ENCODE measurements at regions not wholly inside any gene's neighbourhood (a gene's known extent, or its start where the extent isn't known, plus 50 kb on each side); places are given as distances from the start of the nearest gene placed in this dataset.

DNA sequence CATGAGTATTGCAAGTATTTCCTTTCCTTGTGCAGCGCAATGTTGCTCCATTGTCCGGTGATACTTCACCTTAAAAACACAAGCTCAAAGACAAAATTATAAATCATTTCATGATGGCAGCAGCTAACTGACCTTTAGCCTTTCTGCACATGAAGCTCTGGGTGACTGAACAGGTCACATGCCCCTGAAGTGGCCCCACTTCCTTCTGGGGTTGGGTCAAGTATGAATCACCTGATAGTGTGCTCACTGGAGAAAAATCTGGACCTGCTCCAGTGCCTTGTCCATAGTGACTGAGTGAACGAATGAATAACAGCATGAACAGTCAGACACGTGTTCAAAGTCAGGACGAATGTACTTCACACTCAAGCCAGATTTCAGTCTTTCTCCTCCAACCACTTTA is 658.9 kb downstream of the NPHP4 start:
- no peak for DNase-seq

DNA sequence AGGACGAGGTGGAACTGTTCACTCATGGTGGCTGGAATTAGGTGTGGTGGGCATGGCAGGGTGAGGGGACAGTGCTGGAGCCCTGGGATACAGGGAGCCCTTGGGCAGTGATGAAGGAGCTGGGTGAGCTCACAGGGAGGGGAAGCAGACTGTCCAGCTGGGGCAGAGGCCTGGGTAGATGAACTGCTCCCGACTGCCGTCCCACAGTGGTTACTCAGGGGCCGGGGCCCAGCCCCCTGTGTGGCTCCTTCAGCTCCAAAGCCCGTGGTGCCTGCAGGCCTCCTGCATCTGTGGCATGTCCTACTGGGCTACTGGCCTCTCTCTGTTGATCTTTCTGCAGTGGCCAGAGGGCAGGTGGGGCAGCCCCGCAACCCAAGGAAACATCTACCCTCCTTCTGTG is 661.1 kb downstream of the NPHP4 start:
- no peak for DNase-seq

DNA sequence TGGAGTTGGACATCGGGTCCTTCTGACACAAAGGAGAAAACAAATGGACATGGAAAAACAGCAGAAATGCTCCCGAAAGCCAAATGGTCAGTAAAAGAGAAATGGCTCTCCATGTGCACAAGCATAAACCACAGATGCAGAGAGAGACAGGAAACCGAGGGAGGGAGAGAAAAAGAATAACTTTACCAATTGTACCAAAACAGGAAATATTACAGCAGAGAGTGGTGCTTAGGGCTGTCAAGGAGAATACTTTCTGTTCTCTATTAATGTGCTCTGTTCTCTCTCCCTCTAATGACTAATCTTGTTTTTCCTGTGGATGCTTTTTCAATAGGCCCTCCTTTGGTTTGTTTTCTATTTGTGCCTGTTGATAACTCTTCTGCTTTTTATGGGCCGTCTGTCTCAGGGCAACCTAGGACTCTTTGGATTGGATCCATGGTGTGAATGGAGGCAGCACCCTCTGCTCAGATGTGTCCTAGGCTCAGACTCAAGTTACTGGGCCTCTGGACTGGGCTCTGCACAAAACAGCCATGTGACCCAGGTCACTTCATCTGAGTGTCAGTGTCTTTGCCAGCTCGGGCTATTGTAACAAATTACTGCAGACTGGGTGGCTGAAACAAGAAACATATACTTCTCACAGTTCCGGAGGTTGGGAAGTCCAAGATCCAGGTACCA is 663.0 kb downstream of the NPHP4 start:
- DNase-seq = no peak

DNA sequence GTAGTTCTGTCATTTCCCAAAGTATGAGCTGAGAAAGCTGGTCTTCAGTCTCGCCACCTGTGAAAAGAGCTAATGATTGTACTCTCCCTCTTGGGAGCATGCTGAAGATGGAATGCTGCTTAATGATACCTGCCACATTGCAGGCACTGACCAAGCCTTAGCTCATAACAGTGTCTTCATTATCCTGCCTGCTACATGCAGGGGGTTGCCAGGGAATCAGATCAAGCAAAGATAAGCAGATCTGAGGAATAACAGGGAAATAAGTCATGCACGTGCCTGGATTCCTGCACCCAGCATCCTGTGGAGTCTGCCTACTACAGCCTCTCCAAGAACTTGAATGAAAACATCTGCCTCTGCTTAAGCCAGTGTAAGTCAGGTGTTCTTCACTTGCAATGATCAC is 667.3 kb downstream of the NPHP4 start:
- no peak for DNase-seq

DNA sequence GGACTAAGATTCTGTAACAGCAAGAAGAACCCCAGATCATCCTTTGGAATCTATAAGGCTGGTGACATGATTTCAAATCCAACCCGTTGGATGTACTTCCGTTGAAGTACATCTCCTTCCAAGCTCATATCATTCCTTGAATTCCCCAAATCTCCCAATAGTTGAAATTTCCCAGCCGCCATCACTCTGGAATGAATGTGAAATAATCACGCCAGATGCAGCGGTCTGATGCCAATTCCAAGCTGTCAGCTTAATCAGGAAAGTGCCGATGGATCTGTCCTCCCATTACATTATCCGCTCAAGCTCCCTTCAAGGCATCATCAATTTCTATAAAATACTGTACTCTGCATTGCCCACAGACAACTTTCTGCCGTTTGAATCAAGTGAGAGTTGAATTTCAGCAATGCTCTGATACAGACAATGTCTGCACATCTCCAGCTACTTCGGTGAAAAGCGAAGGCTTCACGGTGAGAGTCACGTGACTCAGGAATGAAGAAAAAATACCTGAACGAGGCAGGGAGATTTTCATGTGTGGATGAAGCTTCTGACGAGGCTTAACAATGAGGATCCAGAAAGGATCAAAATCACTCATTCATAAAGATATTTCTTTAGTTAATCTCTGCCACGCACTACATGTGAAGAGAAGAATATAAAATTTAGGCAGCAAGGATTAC is 663.9 kb downstream of the AJAP1 start:
- DNase-seq = no peak

DNA sequence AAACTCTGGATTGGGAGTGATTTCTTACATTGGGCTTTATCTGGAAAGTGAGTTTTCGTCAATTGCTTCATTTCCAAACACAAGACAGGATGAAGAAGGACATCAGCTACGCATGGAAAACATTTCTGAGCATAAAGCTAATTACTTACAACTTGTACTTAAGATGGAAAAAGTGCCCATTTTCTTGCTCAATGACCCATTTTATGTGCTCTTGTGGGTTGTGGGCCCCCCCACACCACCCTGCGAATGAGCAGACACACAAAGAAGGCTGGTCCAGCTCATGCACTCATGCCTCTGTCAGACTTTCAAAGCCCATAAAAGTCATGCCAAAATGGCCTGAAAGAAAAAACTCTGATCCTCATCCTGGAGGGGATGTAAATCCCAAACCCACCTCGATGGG is 663.0 kb downstream of the AJAP1 start:
- DNase-seq = no peak

DNA sequence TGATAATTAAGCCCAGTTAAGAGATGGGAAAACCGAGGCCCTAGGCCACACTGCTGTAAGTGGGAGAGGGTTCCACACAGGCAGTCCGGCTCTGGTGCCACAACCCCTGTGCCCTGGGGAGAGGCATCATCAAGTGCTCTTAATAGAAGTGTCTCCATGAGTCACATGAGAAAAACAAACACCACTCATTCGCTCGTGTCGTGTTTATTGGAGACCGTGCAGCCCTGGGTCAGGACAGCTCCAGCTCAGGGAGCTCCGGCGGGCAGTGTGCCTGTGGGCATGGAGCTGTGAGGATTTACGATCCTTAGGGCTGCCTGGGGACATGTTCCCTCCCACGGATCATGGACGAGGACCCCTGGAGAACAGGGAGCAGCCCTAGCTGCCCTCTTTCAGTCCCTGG is 658.5 kb downstream of the AJAP1 start:
- peak; percentile 18 for DNase-seq

DNA sequence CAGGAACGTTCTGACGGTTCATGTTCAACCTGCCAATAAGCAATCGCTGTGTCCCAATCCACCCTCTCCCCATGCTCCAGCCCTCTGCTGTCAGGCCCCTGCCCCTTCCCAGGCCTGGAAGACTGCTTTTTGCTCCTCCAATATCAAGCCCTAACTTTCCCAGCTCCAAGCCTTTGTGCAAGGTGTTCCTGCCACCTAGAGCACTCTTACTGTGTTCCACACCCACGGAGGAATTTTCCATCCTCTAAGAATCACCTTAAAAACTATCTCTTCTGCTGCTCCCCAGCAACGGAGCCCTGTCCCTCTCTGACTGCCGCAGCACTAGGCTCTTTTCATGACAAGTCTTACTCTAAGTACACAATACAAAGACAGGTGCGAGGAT is 657.9 kb downstream of the AJAP1 start:
- DNase-seq = no peak

DNA sequence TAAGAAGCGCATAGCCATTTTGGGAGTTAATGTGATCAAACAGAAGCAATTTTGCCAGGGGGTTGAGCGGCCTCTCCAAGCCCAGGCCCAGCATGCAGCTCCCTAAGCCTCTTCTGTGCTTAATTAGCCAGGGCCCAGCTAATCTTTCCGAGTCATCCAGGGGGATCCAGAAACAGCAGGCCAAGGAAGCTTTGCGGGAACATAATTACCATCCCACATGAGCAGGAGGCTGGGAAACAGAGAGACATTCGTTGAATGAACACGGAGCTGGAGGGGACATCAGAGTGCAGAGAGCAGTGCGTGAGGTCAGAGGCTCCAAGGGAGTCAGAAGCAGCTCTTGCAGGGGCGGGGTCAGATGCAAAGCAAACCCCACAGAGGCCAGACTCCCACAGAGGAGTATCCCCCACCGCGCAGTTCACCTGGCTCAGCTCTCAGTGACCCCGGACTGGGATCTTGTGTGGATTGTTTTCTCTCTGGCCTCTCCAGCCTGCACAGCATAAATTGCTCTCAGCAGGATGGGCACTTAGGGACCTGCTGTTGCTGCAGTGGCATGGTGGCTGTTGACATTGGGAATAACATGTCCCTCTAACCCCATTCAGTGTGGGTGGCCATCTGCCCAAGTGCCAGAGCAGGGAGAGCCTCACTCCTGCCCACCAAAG is 657.4 kb downstream of the AJAP1 start:
- DNase-seq = peak; percentile 15

DNA sequence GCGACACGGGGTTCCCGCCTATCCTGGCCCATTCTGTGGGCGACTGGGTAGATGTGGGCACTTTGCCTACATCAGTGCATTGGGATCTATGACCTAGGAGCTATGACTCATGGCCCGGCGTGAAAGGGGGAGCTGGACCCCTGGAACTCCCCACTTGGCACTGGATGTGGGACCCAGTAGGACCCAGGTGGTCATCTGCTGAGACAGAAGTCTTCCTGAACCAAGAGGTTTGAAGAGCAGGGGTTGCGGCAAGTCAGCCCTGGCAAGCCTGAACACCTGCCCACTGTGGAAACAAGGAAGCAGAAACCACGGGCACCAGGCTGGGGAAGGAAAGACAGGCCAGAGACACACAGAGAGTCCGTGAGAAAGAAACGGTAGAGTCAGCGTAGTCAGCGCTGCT is 656.7 kb downstream of the AJAP1 start:
- no peak for DNase-seq

DNA sequence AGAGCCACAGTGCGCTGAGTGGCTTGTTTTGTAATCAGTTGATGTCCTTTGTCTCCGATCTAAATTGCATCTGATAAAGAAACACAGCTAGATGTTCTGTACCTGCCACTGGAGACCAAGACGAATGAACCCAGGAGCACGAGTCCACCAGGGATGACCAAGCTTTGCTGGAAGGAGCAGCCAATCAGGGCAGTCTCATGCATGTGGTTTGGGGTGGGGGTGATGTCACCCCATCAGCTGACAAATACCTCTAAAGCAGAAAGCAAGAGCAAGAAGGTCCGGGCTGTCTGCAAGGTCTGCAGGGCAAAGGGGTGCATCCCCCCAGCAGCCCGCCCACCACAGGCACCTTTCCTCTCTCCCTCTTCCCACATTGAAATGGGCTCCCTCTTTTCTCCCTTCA is 653.8 kb downstream of the AJAP1 start:
- DNase-seq = no peak

DNA sequence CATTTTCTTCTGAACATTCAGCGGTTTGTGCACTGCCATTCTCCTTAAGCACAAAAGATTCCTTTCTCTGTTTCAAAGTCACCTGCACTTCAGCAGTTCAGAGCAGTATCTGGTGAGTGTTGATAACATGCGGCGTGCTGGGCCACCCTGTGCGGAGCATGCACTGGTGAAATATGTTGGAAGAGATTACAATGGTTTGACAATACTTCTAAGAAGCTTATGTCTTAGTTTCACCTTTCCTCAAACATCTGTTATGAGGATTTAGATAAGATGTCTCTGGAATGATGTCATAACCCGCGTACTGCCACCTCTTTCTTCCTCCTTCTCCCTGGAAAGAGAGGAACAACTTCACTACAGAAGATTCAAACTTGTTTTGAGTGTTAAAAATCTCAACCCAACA is 650.3 kb downstream of the AJAP1 start:
- DNase-seq = no peak

DNA sequence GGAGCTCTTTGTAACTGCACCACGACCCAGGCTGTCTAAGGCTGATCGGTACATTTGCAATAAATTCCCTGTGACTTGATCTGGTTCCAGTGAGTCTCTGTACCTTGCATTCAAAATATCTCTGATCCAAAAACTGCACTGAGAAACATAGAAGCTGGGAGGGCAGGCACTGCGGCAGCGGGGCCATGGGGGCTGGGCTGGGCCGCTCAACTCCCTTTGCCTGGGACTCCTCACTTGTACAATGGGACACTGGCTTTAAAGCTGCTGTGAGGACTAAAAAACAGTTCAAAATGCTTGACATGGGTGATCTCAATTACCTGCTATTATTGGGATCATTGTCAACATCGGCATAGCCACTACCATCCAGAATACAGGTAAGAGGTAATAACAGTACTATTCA is 644.0 kb downstream of the AJAP1 start:
- no peak for DNase-seq

DNA sequence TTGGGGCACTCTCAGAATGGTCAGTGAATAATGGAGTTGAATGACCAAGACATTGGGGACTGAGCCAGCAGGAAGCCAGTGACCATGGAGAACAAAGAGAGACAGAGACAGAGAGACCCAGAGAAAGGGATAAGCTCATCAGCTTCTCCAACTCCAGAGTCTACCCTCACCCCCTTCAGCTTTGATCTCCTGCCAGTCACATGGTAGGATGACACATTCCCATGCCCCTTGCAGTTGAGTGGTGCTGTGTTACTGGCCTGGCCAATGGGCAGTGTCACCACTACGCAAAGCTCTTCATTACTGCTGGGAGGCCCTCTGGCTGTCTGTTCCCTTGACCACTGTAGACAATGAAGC is 643.5 kb downstream of the AJAP1 start:
- DNase-seq = no peak

DNA sequence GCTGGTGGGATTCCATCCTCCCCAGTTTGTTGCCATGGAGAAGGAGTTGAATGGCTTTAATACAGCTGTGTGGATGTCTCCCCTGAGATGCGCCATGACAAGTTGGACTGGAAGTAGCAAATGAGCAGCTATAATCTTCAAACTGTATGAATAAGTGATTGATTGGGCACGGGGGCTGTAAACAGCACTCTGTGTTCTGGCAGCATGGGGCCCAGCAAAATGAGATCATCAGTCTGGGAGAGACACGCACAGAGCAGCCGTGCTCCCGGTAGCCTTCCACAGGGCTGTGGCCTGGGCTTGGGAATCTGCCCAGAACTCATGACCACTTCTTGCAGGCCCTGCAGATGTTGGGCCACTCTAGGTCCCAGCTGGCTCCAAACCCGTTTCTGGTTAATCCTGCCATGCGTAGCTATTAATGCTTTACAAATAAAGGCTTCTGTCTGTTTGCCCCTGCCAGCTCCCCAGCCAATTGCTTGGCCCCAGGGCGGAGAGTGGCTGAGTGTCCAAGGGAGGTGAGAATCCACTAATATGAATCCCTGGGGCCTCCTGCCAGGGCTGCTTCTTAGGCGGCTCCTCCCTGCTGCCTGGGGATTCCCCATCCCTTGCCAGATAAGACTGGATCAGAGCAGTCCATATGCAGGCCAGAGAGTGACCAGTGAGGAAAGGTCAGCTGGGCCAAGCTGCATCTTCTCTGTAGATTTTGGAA is 642.9 kb downstream of the AJAP1 start:
- no peak for DNase-seq

DNA sequence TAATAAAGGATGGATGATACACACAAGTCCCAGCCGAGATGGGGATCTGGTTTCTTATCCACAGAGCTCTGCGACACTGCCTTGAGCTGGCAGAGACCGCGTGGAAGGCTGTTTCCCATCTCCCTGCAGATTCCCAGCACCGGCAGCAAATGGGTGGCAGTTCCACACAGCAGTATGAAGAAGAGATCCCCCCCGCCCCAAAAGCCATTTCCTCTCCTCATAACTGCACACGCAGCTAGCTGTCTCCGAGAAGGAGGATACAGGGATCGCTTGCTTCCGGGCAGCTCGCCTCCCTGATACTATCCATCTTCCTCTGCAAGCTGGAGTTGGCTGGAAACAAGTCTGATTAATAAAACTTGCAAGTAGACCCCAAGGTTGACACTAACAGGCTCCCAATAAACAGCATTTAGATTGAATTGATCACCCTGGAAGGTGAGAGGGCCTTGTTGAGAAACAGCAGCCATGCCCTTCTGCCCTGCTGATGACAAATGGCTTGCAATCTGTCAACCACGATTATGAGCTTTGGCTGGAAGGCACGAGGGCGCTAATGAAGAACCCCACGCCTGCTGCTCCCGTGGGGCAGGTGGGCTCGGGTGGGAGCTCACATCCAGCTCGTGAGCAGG is 642.3 kb downstream of the AJAP1 start:
- no peak for DNase-seq

DNA sequence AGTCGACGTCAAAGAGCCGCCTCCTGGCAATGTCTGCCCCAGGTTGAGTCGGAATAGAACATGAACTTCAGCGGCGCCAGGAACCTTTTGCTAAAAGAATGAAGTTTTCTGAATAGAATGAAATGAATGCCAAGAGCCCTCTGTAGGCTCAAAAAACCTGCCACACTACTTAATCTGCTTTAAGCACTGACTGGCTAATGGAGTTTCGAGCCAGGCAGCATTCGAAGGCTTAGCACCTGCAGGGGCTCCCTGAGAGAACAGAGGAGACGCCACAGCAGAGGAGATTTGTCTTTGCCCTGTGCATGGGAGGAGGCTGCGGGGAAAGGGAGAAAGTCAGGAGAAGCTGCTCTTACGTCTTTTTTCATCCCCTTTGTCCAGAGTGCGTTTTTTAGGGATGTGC is 641.7 kb downstream of the AJAP1 start:
- no peak for DNase-seq

DNA sequence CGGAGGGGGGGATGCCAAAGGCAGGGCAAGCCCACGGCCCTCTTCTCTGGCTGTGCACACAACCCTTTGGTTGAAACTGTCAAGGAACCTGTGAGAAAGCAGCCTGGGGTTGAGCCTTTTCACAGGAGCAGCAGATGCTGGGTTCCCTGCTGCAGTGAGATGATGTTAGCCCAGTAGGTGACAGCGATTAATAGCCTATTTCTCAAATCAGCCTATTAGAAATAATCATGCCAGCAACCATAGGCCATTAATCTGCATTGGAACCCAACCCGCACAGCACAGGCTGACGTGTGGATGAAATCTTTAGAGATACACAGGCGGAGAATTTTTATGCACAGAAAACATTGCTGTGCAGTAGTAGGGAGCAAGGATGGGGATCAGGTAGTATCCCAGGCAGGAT is 637.5 kb downstream of the AJAP1 start:
- DNase-seq = no peak

DNA sequence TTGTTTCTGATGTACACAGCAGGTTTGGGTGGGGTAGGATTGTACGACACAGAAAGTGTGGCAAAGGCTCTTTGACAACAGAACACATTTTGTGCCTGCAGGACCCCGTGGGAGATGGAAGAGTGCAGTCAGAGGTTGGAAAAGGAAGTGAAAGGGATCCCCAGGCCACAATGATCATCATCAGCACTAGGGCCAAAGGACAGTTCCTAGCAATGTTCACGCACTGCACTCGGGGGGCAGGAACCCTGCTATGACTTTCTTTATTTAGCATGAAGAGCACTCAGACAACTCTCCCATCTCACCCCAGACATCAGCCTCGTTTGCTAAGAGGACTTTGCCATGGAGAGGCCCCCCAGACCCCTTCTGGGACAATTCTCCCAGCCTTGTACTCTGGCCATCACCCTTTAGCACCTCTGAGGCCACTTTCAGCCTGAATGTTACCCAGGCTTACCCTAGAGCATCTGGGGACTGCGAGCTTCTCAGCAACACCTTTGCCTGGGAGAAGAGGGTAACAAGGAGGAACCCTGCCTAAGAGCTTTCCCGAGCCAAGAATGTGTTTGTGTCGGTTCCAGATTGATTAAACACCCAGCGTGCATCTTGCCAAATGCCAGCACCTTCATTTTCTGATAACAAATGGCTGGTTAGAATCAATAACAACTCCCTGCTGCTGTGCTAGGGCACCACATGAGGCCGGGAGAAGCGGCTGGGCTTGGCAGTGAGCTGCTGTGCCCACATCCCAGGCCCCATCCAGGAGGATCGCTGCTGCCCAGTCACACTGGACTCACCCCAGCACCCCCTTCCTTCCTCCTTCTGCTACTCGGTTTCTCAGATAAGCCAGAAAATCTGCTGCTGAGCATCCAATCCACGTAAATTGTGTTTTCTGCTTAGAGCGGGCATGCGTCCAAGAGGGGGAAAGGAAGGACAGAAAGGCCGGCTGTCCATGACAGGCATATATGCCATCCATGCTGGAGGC is 633.1 kb downstream of the AJAP1 start:
- DNase-seq = no peak

DNA sequence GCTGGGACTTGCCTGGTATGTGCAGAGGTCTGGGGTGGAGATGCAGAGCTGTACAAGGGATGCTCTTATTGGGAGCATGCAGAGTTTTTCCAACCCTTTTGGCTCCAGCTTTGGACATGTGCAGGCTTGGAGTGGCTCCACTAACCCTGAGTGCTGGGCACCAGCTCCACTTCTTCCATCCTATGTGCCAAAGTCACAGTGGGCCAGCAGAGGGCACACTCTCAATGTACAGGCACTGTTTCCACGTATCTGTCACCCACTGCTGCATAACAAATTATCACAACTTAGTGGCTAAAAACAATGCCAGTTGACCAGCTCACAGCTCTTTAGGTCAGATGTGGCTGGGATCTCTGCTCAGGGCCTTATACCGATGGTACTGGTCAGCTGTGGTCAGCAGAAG is 631.8 kb downstream of the AJAP1 start:
- no peak for DNase-seq

DNA sequence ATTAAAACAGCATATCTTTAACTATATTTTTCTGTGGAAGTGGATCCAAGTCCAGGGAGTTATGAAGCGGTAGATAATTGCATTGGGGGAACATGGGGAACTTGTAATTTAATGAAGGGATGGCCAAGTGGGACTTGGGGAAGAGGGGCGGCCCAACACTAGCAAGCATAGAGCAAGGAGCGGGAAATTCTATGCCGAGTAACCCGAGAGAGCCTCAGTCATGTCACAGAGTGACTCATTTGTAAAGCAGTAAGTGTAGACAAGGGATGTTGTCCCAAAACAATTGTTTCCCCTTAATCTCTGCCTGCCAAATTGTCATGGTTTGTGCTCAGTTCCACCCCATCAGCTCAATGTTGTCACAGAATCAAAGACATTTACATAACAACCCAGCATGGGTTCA is 620.1 kb downstream of the AJAP1 start:
- no peak for DNase-seq

All from left kidney (tissue), 1 donor.